Hematopoietic multipotent progenitor cell treated with erythropoietin and hydrocortisone succinate and interleukin-3 and kit ligand, for 4 days (in vitro differentiated cells): ENCODE measurements at regions not wholly inside any gene's neighbourhood (a gene's known extent, or its start where the extent isn't known, plus 50 kb on each side); places are given as distances from the start of the nearest gene placed in this dataset.
"Not testable (repeated sequence)": the region's sequence is repeated elsewhere in the genome, so short reads cannot be mapped to it uniquely, and the experiment has no call there.

ENCODE experiments used
- DNase-seq: peaks from one replicate; pipeline ENCODE4 v3.0.0-alpha.2; 2015

GRCh38 chr5:118366429-118366828 is 621.9 kb downstream of the DTWD2 start:
- DNase-seq: no peak

GRCh38 chr5:118365718-118366117 is 622.6 kb downstream of the DTWD2 start:
- DNase-seq: no peak

- DNase-seq: no peak
Observed at GRCh38 chr5:118354797-118355196, 633.5 kb downstream of the DTWD2 start.

GRCh38 chr5:118353970-118354369 is 634.4 kb downstream of the DTWD2 start:
- no peak for DNase-seq

GRCh38 chr5:118336468-118336867 is 651.9 kb downstream of the DTWD2 start:
- no peak for DNase-seq

- no peak for DNase-seq
Observed at GRCh38 chr5:118327389-118327788, 661.0 kb downstream of the DTWD2 start.

- DNase-seq: no peak
Observed at GRCh38 chr5:118326481-118327045, 661.8 kb downstream of the DTWD2 start.

- no peak for DNase-seq
Observed at GRCh38 chr5:118325931-118326330, 662.4 kb downstream of the DTWD2 start.

GRCh38 chr5:118323723-118324122 is 664.6 kb downstream of the DTWD2 start:
- DNase-seq: not testable (repeated sequence)

GRCh38 chr5:118321081-118321480 is 667.3 kb downstream of the DTWD2 start:
- DNase-seq: no peak

GRCh38 chr5:118320121-118320520 is 668.2 kb downstream of the DTWD2 start:
- no peak for DNase-seq

GRCh38 chr5:118314931-118315330 is 673.4 kb downstream of the DTWD2 start:
- DNase-seq: no peak

GRCh38 chr5:118311103-118311819 is 677.1 kb downstream of the DTWD2 start:
- no peak for DNase-seq

- no peak for DNase-seq
Observed at GRCh38 chr5:118310401-118310800, 677.9 kb downstream of the DTWD2 start.

- DNase-seq: no peak
Observed at GRCh38 chr5:118303296-118303695, 685.1 kb downstream of the DTWD2 start.

- DNase-seq: no peak
Observed at GRCh38 chr5:118302786-118303185, 685.6 kb downstream of the DTWD2 start.

- no peak for DNase-seq
Observed at GRCh38 chr5:118301696-118302095, 686.7 kb downstream of the DTWD2 start.

- no peak for DNase-seq
Observed at GRCh38 chr5:118295045-118295444, 693.3 kb downstream of the DTWD2 start.

GRCh38 chr5:118293378-118293777 is 695.0 kb downstream of the DTWD2 start:
- DNase-seq: no peak

- DNase-seq: no peak
Observed at GRCh38 chr5:118290204-118290603, 698.1 kb downstream of the DTWD2 start.

GRCh38 chr5:118284230-118284629 is 704.1 kb downstream of the DTWD2 start:
- DNase-seq: not testable (repeated sequence)

GRCh38 chr5:118282480-118283038 is 705.8 kb downstream of the DTWD2 start:
- DNase-seq: not testable (repeated sequence)

GRCh38 chr5:118279540-118280294 is 708.6 kb downstream of the DTWD2 start:
- DNase-seq: no peak

GRCh38 chr5:118270526-118270925 is 717.8 kb downstream of the DTWD2 start:
- DNase-seq: no peak
